ENCODE measurements at regions not wholly inside any gene's neighbourhood (a gene's known extent, or its start where the extent isn't known, plus 50 kb on each side); places are given as distances from the start of the nearest gene placed in this dataset.

- TF ChIP-seq CTCF (conservative IDR thresholded peaks at IDR 0.05; ENCODE audit: low read depth, low read length) = no peak
- no peak for DNase-seq (ENCODE audit: low read depth)
- no peak overlapping the region for H3K4me3 ChIP-seq (ENCODE audit: low read length)
These were observed 78.8 kb downstream of the TET3 start for GRCh38 chr2:74063486-74063885.

- DNase-seq (ENCODE audit: low read depth) = no peak
- H3K4me3 ChIP-seq (ENCODE audit: low read length) = no peak overlapping the region
- no peak for TF ChIP-seq CTCF (conservative IDR thresholded peaks at IDR 0.05; ENCODE audit: low read depth, low read length)
These were observed 80.7 kb downstream of the TET3 start for GRCh38 chr2:74065456-74065855.

- TF ChIP-seq CTCF (conservative IDR thresholded peaks at IDR 0.05; ENCODE audit: low read depth, low read length) = no peak
- no peak overlapping the region for H3K4me3 ChIP-seq (ENCODE audit: low read length)
- no peak for DNase-seq (ENCODE audit: low read depth)
These were observed 81.1 kb downstream of the BOLA3 start for GRCh38 chr2:74066491-74067203.

GRCh38 chr2:74067221-74067747 lies 80.4 kb downstream of the BOLA3 start:
- no peak for TF ChIP-seq CTCF (conservative IDR thresholded peaks at IDR 0.05; ENCODE audit: low read depth, low read length)
- H3K4me3 ChIP-seq (ENCODE audit: low read length) = no peak overlapping the region
- DNase-seq (ENCODE audit: low read depth) = no peak

- DNase-seq (ENCODE audit: low read depth) = no peak
- H3K4me3 ChIP-seq (ENCODE audit: low read length) = no peak overlapping the region
- no peak for TF ChIP-seq CTCF (conservative IDR thresholded peaks at IDR 0.05; ENCODE audit: low read depth, low read length)
These were observed 76.7 kb downstream of the BOLA3 start for GRCh38 chr2:74070991-74071390.

GRCh38 chr2:74071426-74071825 lies 76.3 kb downstream of the BOLA3 start:
- no peak for DNase-seq (ENCODE audit: low read depth)
- no peak overlapping the region for H3K4me3 ChIP-seq (ENCODE audit: low read length)
- TF ChIP-seq CTCF (conservative IDR thresholded peaks at IDR 0.05; ENCODE audit: low read depth, low read length) = no peak

- TF ChIP-seq CTCF (conservative IDR thresholded peaks at IDR 0.05; ENCODE audit: low read depth, low read length) = no peak
- H3K4me3 ChIP-seq (ENCODE audit: low read length) = no peak overlapping the region
- DNase-seq (ENCODE audit: low read depth) = no peak
These were observed 75.1 kb downstream of the BOLA3 start for GRCh38 chr2:74072565-74072964.

All from retinal pigment epithelial cell (primary cell).